Subcutaneous abdominal adipose tissue (tissue), 5 donors: ENCODE measurements at regions not wholly inside any gene's neighbourhood (a gene's known extent, or its start where the extent isn't known, plus 50 kb on each side); places are given as distances from the start of the nearest gene placed in this dataset.
"Not testable (repeated sequence)": the region's sequence is repeated elsewhere in the genome, so short reads cannot be mapped to it uniquely, and the experiment has no call there.

Experiments used
- H3K27ac ChIP-seq: one replicate; pipeline ENCODE4 v1.7.0; 2013; ENCODE audit warnings: low read depth, mild to moderate bottlenecking, inconsistent platforms, low read length, moderate library complexity
- H3K27me3 ChIP-seq, 5 donors: one replicate each; pipeline ENCODE4 v1.7.0; 2013; ENCODE audit warnings: low read length in 5 of 5, inconsistent platforms in 1 of 5; ENCODE audit not compliant: control insufficient read depth in 5 of 5, insufficient read depth in 4 of 5
- H3K36me3 ChIP-seq, 5 donors: one replicate each; pipeline ENCODE4 v1.7.0; 2013; ENCODE audit warnings: low read length in 5 of 5; ENCODE audit not compliant: control insufficient read depth in 5 of 5, insufficient read depth in 5 of 5
- H3K4me1 ChIP-seq, 5 donors: one replicate each; pipeline ENCODE4 v1.7.0; 2013; ENCODE audit warnings: low read length in 5 of 5, mild to moderate bottlenecking in 3 of 5, moderate library complexity in 1 of 5; ENCODE audit not compliant: control insufficient read depth in 5 of 5, insufficient read depth in 5 of 5
- H3K4me3 ChIP-seq, 5 donors: one replicate each; pipeline ENCODE4 v1.7.0; 2013; ENCODE audit warnings: low read length in 5 of 5, low read depth in 1 of 5
- H3K9ac ChIP-seq, 5 donors: one replicate each; pipeline ENCODE4 v1.7.0; 2013; ENCODE audit warnings: low read length in 5 of 5, mild to moderate bottlenecking in 4 of 5, moderate library complexity in 3 of 5
- H3K9me3 ChIP-seq, 5 donors: one replicate each; pipeline ENCODE4 v1.7.0; 2013; ENCODE audit warnings: low read length in 5 of 5; ENCODE audit not compliant: control insufficient read depth in 5 of 5
- donor health status: healthy.
- donor health status: healthy.
- donor health status: healthy.
- donor health status: healthy.
- donor health status: healthy.

GRCh38 chr7:91353848-91354247 lies 89.6 kb downstream of the FZD1 start:
- Histone ChIP-seq H3K27me3 (no peaks in the 10 kb centered on the region), H3K4me3 (no peak overlapping the region), H3K9me3 (no peaks in the 10 kb centered on the region), H3K9ac (no peak overlapping the region), H3K36me3 (no peaks in the 10 kb centered on the region), H3K4me1 (peaks cover 0 to 2% (median 0%) of the 10 kb centered on the region in 5 donors), H3K27ac (no peak overlapping the region)

- no peaks in the 10 kb centered on the region for H3K9me3 ChIP-seq
- no peak overlapping the region for H3K27ac ChIP-seq
- no peaks in the 10 kb centered on the region for H3K27me3 ChIP-seq
- H3K4me3 ChIP-seq, result no peak overlapping the region
- H3K9ac ChIP-seq, result no peak overlapping the region
- H3K36me3 ChIP-seq, result no peaks in the 10 kb centered on the region
- no peaks in the 10 kb centered on the region for H3K4me1 ChIP-seq
These were observed 91.6 kb downstream of the FZD1 start for GRCh38 chr7:91355695-91356435.

- H3K27me3 ChIP-seq, result no peaks in the 10 kb centered on the region
- H3K4me3 ChIP-seq, result no peak overlapping the region
- no peaks in the 10 kb centered on the region for H3K9me3 ChIP-seq
- H3K36me3 ChIP-seq, result no peaks in the 10 kb centered on the region
- no peak overlapping the region for H3K27ac ChIP-seq
- no peak overlapping the region for H3K9ac ChIP-seq
- H3K4me1 ChIP-seq, result no peaks in the 10 kb centered on the region
These were observed 92.7 kb downstream of the FZD1 start for GRCh38 chr7:91356915-91357314.

- no peaks in the 10 kb centered on the region for H3K4me1 ChIP-seq
- no peaks in the 10 kb centered on the region for H3K27me3 ChIP-seq
- H3K9me3 ChIP-seq, result no peaks in the 10 kb centered on the region
- no peak overlapping the region for H3K27ac ChIP-seq
- no peaks in the 10 kb centered on the region for H3K36me3 ChIP-seq
- H3K9ac ChIP-seq, result no peak overlapping the region
- no peak overlapping the region for H3K4me3 ChIP-seq
These were observed 93.1 kb downstream of the FZD1 start for GRCh38 chr7:91357379-91357778.

- no peak overlapping the region for H3K27ac ChIP-seq
- no peak overlapping the region for H3K9ac ChIP-seq
- H3K9me3 ChIP-seq, result no peaks in the 10 kb centered on the region
- H3K36me3 ChIP-seq, result no peaks in the 10 kb centered on the region
- H3K4me1 ChIP-seq, result no peaks in the 10 kb centered on the region
- no peak overlapping the region for H3K4me3 ChIP-seq
- no peaks in the 10 kb centered on the region for H3K27me3 ChIP-seq
These were observed 93.7 kb downstream of the FZD1 start for GRCh38 chr7:91357901-91358300.

- H3K36me3 ChIP-seq, result no peaks in the 10 kb centered on the region
- no peak overlapping the region for H3K4me3 ChIP-seq
- no peak overlapping the region for H3K9ac ChIP-seq
- H3K27ac ChIP-seq, result no peak overlapping the region
- no peaks in the 10 kb centered on the region for H3K9me3 ChIP-seq
- H3K4me1 ChIP-seq, result no peaks in the 10 kb centered on the region
- no peaks in the 10 kb centered on the region for H3K27me3 ChIP-seq
These were observed 94.1 kb downstream of the FZD1 start for GRCh38 chr7:91358303-91358702.

GRCh38 chr7:91365097-91365496 lies 100.9 kb downstream of the FZD1 start:
- not testable (repeated sequence) for H3K4me1 ChIP-seq, H3K27ac ChIP-seq, H3K9ac ChIP-seq, H3K9me3 ChIP-seq, H3K4me3 ChIP-seq, H3K27me3 ChIP-seq, H3K36me3 ChIP-seq

- Histone ChIP-seq H3K27me3 (no peaks in the 10 kb centered on the region), H3K4me1 (no peaks in the 10 kb centered on the region), H3K4me3 (no peak overlapping the region), H3K27ac (no peak overlapping the region), H3K9ac (no peak overlapping the region), H3K9me3 (no peaks in the 10 kb centered on the region), H3K36me3 (no peaks in the 10 kb centered on the region)
These were observed 101.9 kb downstream of the FZD1 start for GRCh38 chr7:91366091-91366490.

- Histone ChIP-seq H3K9ac (no peak overlapping the region), H3K27me3 (no peaks in the 10 kb centered on the region), H3K9me3 (no peaks in the 10 kb centered on the region), H3K36me3 (no peaks in the 10 kb centered on the region), H3K4me3 (no peak overlapping the region), H3K27ac (no peak overlapping the region), H3K4me1 (no peaks in the 10 kb centered on the region)
These were observed 103.8 kb downstream of the FZD1 start for GRCh38 chr7:91367812-91368578.

- Histone ChIP-seq H3K9me3 (no peaks in the 10 kb centered on the region), H3K27me3 (no peaks in the 10 kb centered on the region), H3K27ac (no peak overlapping the region), H3K9ac (no peak overlapping the region), H3K4me3 (no peak overlapping the region), H3K36me3 (peaks cover 0 to 2% (median 0%) of the 10 kb centered on the region in 5 donors), H3K4me1 (no peaks in the 10 kb centered on the region)
These were observed 108.1 kb downstream of the FZD1 start for GRCh38 chr7:91372323-91372722.
